ENCODE measurements at regions not wholly inside any gene's neighbourhood (a gene's known extent, or its start where the extent isn't known, plus 50 kb on each side); places are given as distances from the start of the nearest gene placed in this dataset.

GRCh38 chr15:62878070-62878469 lies 164.5 kb upstream of the TPM1 start:
- no peak for DNase-seq

GRCh38 chr15:62879770-62880169 lies 162.8 kb upstream of the TPM1 start:
- no peak for DNase-seq

- peak; percentile 81 for DNase-seq
Measured at GRCh38 chr15:62880278-62880677, 162.3 kb upstream of the TPM1 start.

- no peak for DNase-seq
Measured at GRCh38 chr15:62881056-62881455, 161.5 kb upstream of the TPM1 start.

GRCh38 chr15:62883938-62884479 lies 158.5 kb upstream of the TPM1 start:
- DNase-seq, result no peak

GRCh38 chr15:62886431-62887071 lies 156.0 kb upstream of the TPM1 start:
- DNase-seq, result no peak

GRCh38 chr15:62887113-62887570 lies 155.4 kb upstream of the TPM1 start:
- DNase-seq, result no peak

GRCh38 chr15:62888623-62889022 lies 153.9 kb upstream of the TPM1 start:
- no peak for DNase-seq

- no peak for DNase-seq
Measured at GRCh38 chr15:62889141-62889661, 153.3 kb upstream of the TPM1 start.

- DNase-seq, result peak; percentile 66
Measured at GRCh38 chr15:62889734-62890505, 152.6 kb upstream of the TPM1 start.

- DNase-seq, result no peak
Measured at GRCh38 chr15:62894322-62895085, 148.0 kb upstream of the TPM1 start.

- peak; percentile 55 for DNase-seq
Measured at GRCh38 chr15:62895139-62895866, 147.2 kb upstream of the TPM1 start.

- DNase-seq, result peak; percentile 85
Measured at GRCh38 chr15:62895905-62896316, 146.6 kb upstream of the TPM1 start.

GRCh38 chr15:62896380-62896866 lies 146.1 kb upstream of the TPM1 start:
- peak; percentile 52 for DNase-seq

GRCh38 chr15:62896969-62897486 lies 145.5 kb upstream of the TPM1 start:
- DNase-seq, result peak; percentile 100

GRCh38 chr15:62897634-62898033 lies 144.9 kb upstream of the TPM1 start:
- no peak for DNase-seq

GRCh38 chr15:62899090-62899493 lies 143.5 kb upstream of the TPM1 start:
- DNase-seq, result no peak

GRCh38 chr15:62900071-62900802 lies 142.3 kb upstream of the TPM1 start:
- DNase-seq, result no peak

GRCh38 chr15:62901087-62901486 lies 141.5 kb upstream of the TPM1 start:
- DNase-seq, result no peak

GRCh38 chr15:62901909-62902546 lies 140.5 kb upstream of the TPM1 start:
- DNase-seq, result no peak

- DNase-seq, result no peak
Measured at GRCh38 chr15:62902821-62903220, 139.7 kb upstream of the TPM1 start.

All from NCI-H226 (cell line).